DND-41 (cell line): ENCODE measurements at regions not wholly inside any gene's neighbourhood (a gene's known extent, or its start where the extent isn't known, plus 50 kb on each side); places are given as distances from the start of the nearest gene placed in this dataset.

Source experiments
- CTCF ChIP-seq: IDR thresholded peaks from 2 replicates; pipeline ENCODE4 v1.5.1; 2012; ENCODE audit warnings: borderline replicate concordance, low read length, moderate library complexity, mild to moderate bottlenecking; ENCODE audit not compliant: poor library complexity, severe bottlenecking; ENCODE audit errors: extremely low read depth
- EZH2 ChIP-seq: IDR thresholded peaks from 3 replicates; pipeline ENCODE4 v1.6.1; 2012; ENCODE audit warnings: borderline replicate concordance, low read depth, mild to moderate bottlenecking, moderate library complexity, low read length, inconsistent platforms; ENCODE audit not compliant: severe bottlenecking

GRCh38 chr17:74055508-74056160 is 147.8 kb upstream of the RPL38 start:
- TF ChIP-seq CTCF = no peak
- no peak for TF ChIP-seq EZH2
